ENCODE measurements at regions not wholly inside any gene's neighbourhood (a gene's known extent, or its start where the extent isn't known, plus 50 kb on each side); places are given as distances from the start of the nearest gene placed in this dataset.

- no peak for TF ChIP-seq CTCF (IDR thresholded peaks at IDR 0.05; ENCODE audit: insufficient read depth, low read depth, low read length, missing control alignments)
- no peak for DNase-seq (ENCODE audit: low read depth)
- no peak overlapping the region for H3K4me3 ChIP-seq (ENCODE audit: low read depth, low read length)
These were observed 90.8 kb upstream of the FOXF1 start for GRCh38 chr16:86419518-86419917.

- no peak overlapping the region for H3K4me3 ChIP-seq (ENCODE audit: low read depth, low read length)
- no peak for DNase-seq (ENCODE audit: low read depth)
- TF ChIP-seq CTCF (IDR thresholded peaks at IDR 0.05; ENCODE audit: insufficient read depth, low read depth, low read length, missing control alignments) = no peak
These were observed 88.3 kb upstream of the FOXF1 start for GRCh38 chr16:86421995-86422394.

- DNase-seq (ENCODE audit: low read depth) = no peak
- H3K4me3 ChIP-seq (ENCODE audit: low read depth, low read length) = no peak overlapping the region
- TF ChIP-seq CTCF (IDR thresholded peaks at IDR 0.05; ENCODE audit: insufficient read depth, low read depth, low read length, missing control alignments) = no peak
These were observed 85.9 kb upstream of the FOXF1 start for GRCh38 chr16:86424398-86424797.

GRCh38 chr16:86424985-86425384, 85.3 kb upstream of the FOXF1 start:
- no peak overlapping the region for H3K4me3 ChIP-seq (ENCODE audit: low read depth, low read length)
- TF ChIP-seq CTCF (IDR thresholded peaks at IDR 0.05; ENCODE audit: insufficient read depth, low read depth, low read length, missing control alignments) = no peak
- no peak for DNase-seq (ENCODE audit: low read depth)

GRCh38 chr16:86426063-86426642, 84.2 kb upstream of the FOXF1 start:
- H3K4me3 ChIP-seq (ENCODE audit: low read depth, low read length) = no peak overlapping the region
- no peak for TF ChIP-seq CTCF (IDR thresholded peaks at IDR 0.05; ENCODE audit: insufficient read depth, low read depth, low read length, missing control alignments)
- DNase-seq (ENCODE audit: low read depth) = no peak

- TF ChIP-seq CTCF (IDR thresholded peaks at IDR 0.05; ENCODE audit: insufficient read depth, low read depth, low read length, missing control alignments) = no peak
- DNase-seq (ENCODE audit: low read depth) = no peak
- H3K4me3 ChIP-seq (ENCODE audit: low read depth, low read length) = no peak overlapping the region
These were observed 82.9 kb upstream of the FOXF1 start for GRCh38 chr16:86427433-86427851.
